Erythroblast (primary cell): ENCODE measurements at regions not wholly inside any gene's neighbourhood (a gene's known extent, or its start where the extent isn't known, plus 50 kb on each side); places are given as distances from the start of the nearest gene placed in this dataset.

Experiments
- DNase-seq, 2 experiments: peaks; one replicate each; lab custom pipeline; 2025; lab: John Stamatoyannopoulos, UW
- GATA1 ChIP-seq: IDR thresholded peaks from 2 replicates; pipeline ENCODE4 v1.6.1; 2011; ENCODE audit warnings: low read depth, mild to moderate bottlenecking, control low read depth, low read length, moderate library complexity
- POLR2A ChIP-seq: IDR thresholded peaks from 2 replicates; pipeline ENCODE4 v1.6.1; 2011; ENCODE audit warnings: mild to moderate bottlenecking, low read length

- TF ChIP-seq GATA1: no peak
- no peak for TF ChIP-seq POLR2A
- no peak for DNase-seq
Measured at GRCh38 chr1:221376286-221376685, 365.6 kb downstream of the DUSP10 start.

- DNase-seq: no peak
- TF ChIP-seq GATA1 (no peak), POLR2A (no peak)
Measured at GRCh38 chr1:221381910-221382623, 359.8 kb downstream of the DUSP10 start.

DNA sequence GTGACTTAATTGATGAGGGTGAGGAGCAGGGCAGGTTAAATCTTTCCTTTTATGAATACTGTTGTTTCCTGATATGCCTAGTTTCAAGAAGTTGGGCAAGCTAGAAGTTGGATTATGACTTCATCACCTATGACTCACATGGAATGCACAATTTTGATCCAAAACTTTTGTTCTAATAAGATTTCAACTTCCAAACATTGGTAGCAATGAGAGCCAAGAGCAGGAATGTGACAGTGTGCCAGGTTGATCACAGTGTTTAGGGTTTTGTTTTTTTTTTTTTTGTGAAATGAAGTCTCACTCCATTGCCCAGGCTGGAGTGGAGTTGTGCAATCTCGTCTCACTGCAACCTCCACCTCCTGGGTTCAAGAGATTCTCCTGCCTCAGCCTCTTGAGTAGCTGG, 349.4 kb downstream of the DUSP10 start:
- DNase-seq: no peak
- no peak for TF ChIP-seq GATA1
- TF ChIP-seq POLR2A: no peak

DNA sequence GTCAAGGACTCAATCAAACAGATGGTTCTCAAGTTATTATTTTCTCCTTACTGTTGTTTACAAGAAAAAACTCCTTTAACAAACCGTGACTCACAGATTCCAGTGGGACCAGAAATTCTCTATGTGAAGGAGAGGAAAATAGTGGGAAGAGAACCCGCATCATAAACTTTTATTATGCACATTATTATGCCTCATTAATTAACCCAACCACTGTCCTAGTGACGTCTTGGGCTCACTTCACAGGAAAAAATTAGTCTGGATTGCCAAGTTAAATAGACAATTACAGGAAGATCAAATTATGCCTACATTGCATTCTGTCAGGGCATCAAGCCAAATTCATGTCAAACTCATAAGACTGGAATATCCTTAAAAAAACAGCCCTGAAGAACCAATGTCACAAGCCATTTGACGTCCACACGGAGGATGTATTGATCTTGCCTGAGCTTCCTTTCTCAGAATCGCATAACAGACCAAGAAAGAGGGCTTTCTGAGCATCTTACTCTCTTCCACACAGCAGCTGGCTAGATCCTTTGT, 347.8 kb downstream of the DUSP10 start:
- DNase-seq: no peak
- no peak for TF ChIP-seq GATA1

DNA sequence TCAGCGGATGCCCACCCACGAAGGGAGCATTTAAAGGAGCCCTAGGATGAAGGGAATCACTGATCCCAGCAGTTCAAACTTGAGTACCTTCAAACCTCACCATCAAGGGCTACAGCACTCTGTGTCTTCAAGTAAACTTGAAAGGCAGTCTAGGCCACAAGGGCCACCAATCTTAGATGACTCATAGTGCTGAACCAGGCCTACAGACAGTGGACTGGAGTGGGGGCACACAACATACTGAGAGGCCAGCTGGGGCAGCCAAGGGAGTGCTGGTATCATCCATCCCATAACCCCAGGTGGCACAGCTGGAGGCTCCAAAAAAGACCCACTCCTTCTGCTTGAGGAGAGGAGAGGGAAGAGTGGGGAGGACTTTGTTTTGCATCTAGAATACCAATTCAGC, 345.4 kb downstream of the DUSP10 start:
- DNase-seq: no peak
- TF ChIP-seq POLR2A: no peak
- no peak for TF ChIP-seq GATA1

DNA sequence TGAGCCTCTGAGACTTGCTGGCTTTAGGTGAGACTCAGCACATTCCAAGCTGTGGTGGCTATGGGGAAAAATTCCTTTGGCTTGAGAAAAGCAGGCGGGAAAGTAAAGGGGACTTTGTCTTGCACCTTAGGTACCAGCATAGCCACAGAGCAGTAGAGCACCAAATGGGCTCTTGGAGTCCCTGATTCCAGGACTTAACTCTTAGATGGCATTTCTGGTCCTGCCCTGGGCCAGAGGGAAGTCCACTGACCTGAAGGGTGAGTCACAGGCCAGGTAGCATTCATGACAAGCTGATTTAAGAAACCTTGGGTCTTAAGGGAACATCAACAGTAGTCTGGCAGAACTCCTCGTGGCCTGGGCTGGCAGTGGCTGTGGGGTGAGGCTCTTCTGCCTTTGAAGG, 344.7 kb downstream of the DUSP10 start:
- DNase-seq: no peak
- TF ChIP-seq POLR2A (no peak), GATA1 (no peak)

DNA sequence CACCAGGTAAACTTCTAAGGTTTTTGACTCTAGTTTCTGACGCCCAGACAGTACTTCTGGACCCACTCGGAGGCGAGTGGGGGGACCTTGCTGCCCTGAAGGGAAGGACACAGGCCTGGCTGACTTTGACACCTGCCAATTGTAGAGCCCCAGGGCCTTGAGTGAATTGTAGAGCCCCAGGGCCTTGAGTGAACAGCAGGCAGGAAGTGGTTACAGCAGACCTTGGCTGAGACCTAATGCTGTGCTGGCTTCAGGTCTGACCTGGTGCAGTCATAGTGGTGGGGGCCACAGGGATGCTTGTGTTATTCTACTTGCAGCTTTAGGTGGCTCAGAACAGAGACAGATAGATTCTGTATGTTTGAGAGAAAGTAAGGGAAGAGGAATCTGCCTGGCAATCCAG, 344.3 kb downstream of the DUSP10 start:
- TF ChIP-seq POLR2A: no peak
- TF ChIP-seq GATA1: no peak
- DNase-seq: no peak

GRCh38 chr1:221405146-221405545, 336.7 kb downstream of the DUSP10 start:
- TF ChIP-seq POLR2A: no peak
- no peak for TF ChIP-seq GATA1
- DNase-seq: no peak

- TF ChIP-seq GATA1: no peak
- TF ChIP-seq POLR2A: no peak
- DNase-seq: no peak
Measured at GRCh38 chr1:221408117-221408803, 333.6 kb downstream of the DUSP10 start.

DNA sequence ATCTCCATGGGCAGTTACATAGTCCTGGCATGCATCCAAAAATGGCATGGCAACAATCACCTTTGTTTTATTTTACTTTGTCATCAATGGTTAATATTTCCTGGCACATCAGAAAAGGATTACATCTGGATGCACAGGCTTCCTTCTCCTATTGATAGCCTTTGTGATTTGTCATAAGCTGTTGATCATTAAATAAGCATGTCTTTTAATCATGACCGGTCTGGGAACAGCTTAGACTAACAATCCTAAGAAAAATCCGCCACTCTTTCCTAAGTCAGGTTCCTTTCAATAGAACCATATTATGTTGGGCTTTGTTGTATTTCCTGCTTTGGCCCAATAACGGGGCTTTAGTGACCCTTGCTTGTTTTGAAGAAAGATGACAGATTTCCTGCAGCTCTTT, 330.6 kb downstream of the DUSP10 start:
- DNase-seq: no peak
- TF ChIP-seq POLR2A (no peak), GATA1 (no peak)

GRCh38 chr1:221414772-221415539, 326.9 kb downstream of the DUSP10 start:
- TF ChIP-seq POLR2A: no peak
- TF ChIP-seq GATA1: no peak
- no peak for DNase-seq

DNA sequence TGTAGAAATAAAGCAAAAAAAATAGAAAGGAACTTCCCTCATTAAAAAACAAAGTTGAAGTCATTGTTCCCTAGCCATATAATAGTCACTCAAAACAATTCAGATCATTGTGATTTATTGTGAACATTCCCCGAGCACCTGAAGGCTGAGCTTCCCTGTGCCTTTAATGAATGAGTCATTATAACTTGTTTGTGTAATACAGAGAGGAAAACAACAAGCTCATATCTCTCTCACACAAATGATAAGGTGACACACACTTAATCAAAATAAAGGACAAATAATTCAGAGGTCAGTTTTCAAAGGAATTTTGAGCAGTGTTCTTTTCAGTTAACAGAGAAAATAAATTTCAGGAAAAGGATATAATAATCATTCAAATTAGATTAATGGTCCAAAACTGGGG, 326.2 kb downstream of the DUSP10 start:
- DNase-seq: no peak
- TF ChIP-seq POLR2A: no peak
- no peak for TF ChIP-seq GATA1

GRCh38 chr1:221416142-221416541, 325.7 kb downstream of the DUSP10 start:
- no peak for DNase-seq
- TF ChIP-seq POLR2A (no peak), GATA1 (no peak)

DNA sequence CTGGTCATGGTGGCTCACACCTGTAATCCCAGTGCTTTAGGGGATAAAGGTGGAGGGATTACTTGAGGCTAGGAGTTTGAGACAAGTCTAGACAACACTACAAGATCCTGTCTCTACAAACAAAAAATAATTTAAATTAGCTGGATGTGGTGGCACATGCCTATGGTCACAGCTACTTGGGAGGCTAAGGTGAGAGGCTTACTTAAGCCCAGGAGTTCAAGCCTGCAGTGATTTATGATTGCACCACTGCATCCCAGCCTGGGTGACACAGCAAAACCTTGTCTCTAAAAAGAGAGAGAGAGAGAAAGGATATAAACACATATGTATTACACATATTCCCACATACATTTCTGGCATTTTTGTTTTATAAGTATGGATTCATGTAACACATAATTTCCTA, 325.2 kb downstream of the DUSP10 start:
- TF ChIP-seq POLR2A: no peak
- TF ChIP-seq GATA1: no peak
- DNase-seq: no peak
